IMR-90 (cell line): ENCODE measurements at regions not wholly inside any gene's neighbourhood (a gene's known extent, or its start where the extent isn't known, plus 50 kb on each side); places are given as distances from the start of the nearest gene placed in this dataset.

Source experiments
- CEBPB ChIP-seq: IDR thresholded peaks from 2 replicates; pipeline ENCODE4 v1.6.1; 2012; ENCODE audit warnings: low read depth, low read length, improper control_type of control experiment
- MAFK ChIP-seq: IDR thresholded peaks from 2 replicates; pipeline ENCODE4 v1.6.1; 2012; ENCODE audit warnings: low read depth, low read length, improper control_type of control experiment
- MXI1 ChIP-seq: IDR thresholded peaks from 2 replicates; pipeline ENCODE4 v1.6.1; 2012; ENCODE audit warnings: low read depth, mild to moderate bottlenecking, low read length, moderate library complexity, borderline replicate concordance
- POLR2A ChIP-seq: IDR thresholded peaks from 2 replicates; pipeline ENCODE4 v1.6.1; 2012; ENCODE audit warnings: mild to moderate bottlenecking, low read depth, low read length
- RCOR1 ChIP-seq: IDR thresholded peaks from 2 replicates; pipeline ENCODE4 v1.6.1; 2012; ENCODE audit warnings: mild to moderate bottlenecking, low read length, improper control_type of control experiment; ENCODE audit not compliant: insufficient replicate concordance
- RFX5 ChIP-seq: IDR thresholded peaks from 2 replicates; pipeline ENCODE4 v1.8.0; 2012; ENCODE audit warnings: low read depth, mild to moderate bottlenecking, low read length, moderate library complexity
- SMC3 ChIP-seq: fragments of 150-350 bp; IDR thresholded peaks from 2 replicates; pipeline ENCODE4 v1.6.1; 2016; ENCODE audit warnings: low read depth, mild to moderate bottlenecking, antibody characterized with exemption, low read length, moderate library complexity
- TF ChIP-seq, protein P1 (sequence below): conservative IDR thresholded peaks from 2 replicates; pipeline ENCODE4 v1.5.1; 2012; ENCODE audit warnings: mild to moderate bottlenecking, low read depth, low read length, improper control_type of control experiment
- TF ChIP-seq, protein P2 (sequence below): fragments of 150-350 bp; IDR thresholded peaks from 2 replicates; pipeline ENCODE4 v1.6.1; 2017; ENCODE audit warnings: mild to moderate bottlenecking, antibody characterized with exemption, low read length, low read depth
- TF ChIP-seq, protein P3 (sequence below): fragments of 150-350 bp; IDR thresholded peaks from 2 replicates; pipeline ENCODE4 v1.6.1; 2016; ENCODE audit warnings: low read depth, mild to moderate bottlenecking, low read length, moderate library complexity, borderline replicate concordance

DNA sequence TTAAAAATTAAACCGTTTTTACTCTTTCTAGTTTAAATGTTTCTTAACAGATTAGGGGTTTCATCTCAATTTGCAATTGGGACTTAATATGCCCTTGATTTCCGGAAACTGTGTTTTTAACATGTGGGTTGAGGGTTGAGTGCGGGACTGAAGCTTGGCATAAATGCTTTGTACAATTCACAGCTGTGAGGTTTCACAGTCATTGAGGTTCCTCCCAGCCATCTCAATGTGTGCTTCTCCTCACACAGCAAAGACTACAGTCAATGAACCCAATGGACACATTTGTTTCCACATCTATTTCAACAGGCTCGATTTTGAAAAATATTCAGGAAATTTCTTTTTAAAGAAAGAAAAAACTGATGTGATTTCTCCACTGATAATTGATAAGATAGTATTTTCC lies 328.6 kb downstream of the TBC1D4 start:
- TF ChIP-seq, protein P1, sequence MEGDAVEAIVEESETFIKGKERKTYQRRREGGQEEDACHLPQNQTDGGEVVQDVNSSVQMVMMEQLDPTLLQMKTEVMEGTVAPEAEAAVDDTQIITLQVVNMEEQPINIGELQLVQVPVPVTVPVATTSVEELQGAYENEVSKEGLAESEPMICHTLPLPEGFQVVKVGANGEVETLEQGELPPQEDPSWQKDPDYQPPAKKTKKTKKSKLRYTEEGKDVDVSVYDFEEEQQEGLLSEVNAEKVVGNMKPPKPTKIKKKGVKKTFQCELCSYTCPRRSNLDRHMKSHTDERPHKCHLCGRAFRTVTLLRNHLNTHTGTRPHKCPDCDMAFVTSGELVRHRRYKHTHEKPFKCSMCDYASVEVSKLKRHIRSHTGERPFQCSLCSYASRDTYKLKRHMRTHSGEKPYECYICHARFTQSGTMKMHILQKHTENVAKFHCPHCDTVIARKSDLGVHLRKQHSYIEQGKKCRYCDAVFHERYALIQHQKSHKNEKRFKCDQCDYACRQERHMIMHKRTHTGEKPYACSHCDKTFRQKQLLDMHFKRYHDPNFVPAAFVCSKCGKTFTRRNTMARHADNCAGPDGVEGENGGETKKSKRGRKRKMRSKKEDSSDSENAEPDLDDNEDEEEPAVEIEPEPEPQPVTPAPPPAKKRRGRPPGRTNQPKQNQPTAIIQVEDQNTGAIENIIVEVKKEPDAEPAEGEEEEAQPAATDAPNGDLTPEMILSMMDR: no peak
- no peak for TF ChIP-seq RFX5
- TF ChIP-seq RCOR1: no peak
- TF ChIP-seq POLR2A: no peak
- no peak for TF ChIP-seq MAFK
- TF ChIP-seq, protein P2, sequence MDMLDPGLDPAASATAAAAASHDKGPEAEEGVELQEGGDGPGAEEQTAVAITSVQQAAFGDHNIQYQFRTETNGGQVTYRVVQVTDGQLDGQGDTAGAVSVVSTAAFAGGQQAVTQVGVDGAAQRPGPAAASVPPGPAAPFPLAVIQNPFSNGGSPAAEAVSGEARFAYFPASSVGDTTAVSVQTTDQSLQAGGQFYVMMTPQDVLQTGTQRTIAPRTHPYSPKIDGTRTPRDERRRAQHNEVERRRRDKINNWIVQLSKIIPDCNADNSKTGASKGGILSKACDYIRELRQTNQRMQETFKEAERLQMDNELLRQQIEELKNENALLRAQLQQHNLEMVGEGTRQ: no peak
- no peak for TF ChIP-seq MXI1
- TF ChIP-seq CEBPB: no peak
- TF ChIP-seq SMC3: no peak
- TF ChIP-seq, protein P3, sequence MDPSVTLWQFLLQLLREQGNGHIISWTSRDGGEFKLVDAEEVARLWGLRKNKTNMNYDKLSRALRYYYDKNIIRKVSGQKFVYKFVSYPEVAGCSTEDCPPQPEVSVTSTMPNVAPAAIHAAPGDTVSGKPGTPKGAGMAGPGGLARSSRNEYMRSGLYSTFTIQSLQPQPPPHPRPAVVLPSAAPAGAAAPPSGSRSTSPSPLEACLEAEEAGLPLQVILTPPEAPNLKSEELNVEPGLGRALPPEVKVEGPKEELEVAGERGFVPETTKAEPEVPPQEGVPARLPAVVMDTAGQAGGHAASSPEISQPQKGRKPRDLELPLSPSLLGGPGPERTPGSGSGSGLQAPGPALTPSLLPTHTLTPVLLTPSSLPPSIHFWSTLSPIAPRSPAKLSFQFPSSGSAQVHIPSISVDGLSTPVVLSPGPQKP: no peak
